ENCODE measurements at regions not wholly inside any gene's neighbourhood (a gene's known extent, or its start where the extent isn't known, plus 50 kb on each side); places are given as distances from the start of the nearest gene placed in this dataset.

GRCh38 chr5:6941631-6942030 lies 228.4 kb downstream of the TENT4A start:
- TF ChIP-seq CTCF (IDR thresholded peaks at IDR 0.05) (no peak), POLR2A (IDR thresholded peaks at IDR 0.05) (no peak)
